ENCODE measurements at regions not wholly inside any gene's neighbourhood (a gene's known extent, or its start where the extent isn't known, plus 50 kb on each side); places are given as distances from the start of the nearest gene placed in this dataset.
"Not testable (repeated sequence)": the region's sequence is repeated elsewhere in the genome, so short reads cannot be mapped to it uniquely, and the experiment has no call there.

DNA sequence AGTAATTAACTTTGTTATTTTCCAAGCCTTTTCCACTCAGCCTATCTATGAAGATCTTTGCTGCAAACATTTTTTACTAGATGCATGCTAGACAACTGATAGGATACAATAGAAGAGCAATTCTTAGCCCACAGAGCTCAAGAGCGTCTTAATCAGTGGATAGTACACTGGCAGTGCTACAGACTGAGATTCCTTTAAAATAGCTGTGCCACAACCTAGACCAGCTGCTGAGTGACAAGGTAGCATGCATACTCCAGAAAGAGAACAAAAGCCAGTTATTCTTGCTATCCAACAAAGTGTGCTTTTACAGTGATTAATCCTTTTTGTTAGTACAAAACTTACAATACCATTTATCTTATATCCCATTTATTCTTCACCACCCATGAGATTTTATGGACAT is 507.9 kb upstream of the SYT4 start:
- Histone ChIP-seq H3K27ac (no peak overlapping the region), H3K27me3 (ENCODE audit: insufficient read depth, low read depth) (no peaks in the 10 kb centered on the region), H4K20me1 (ENCODE audit: insufficient read depth) (no peaks in the 10 kb centered on the region), H3K4me2 (no peak overlapping the region), H2AFZ (ENCODE audit: low read depth) (no peak overlapping the region), H3K4me1 (ENCODE audit: low read depth, poor library complexity, severe bottlenecking) (no peaks in the 10 kb centered on the region), H3K36me3 (ENCODE audit: insufficient read depth) (no peaks in the 10 kb centered on the region), H3K4me3 (IDR thresholded peaks at IDR 0.05; ENCODE audit: insufficient read depth, low read depth, low read length) (no peak overlapping the region), H3K79me2 (ENCODE audit: insufficient read depth, low read depth) (no peaks in the 10 kb centered on the region), H3K9ac (no peak overlapping the region)
- TF ChIP-seq CTCF (conservative IDR thresholded peaks at IDR 0.05; ENCODE audit: low read depth, low read length), result no peak

DNA sequence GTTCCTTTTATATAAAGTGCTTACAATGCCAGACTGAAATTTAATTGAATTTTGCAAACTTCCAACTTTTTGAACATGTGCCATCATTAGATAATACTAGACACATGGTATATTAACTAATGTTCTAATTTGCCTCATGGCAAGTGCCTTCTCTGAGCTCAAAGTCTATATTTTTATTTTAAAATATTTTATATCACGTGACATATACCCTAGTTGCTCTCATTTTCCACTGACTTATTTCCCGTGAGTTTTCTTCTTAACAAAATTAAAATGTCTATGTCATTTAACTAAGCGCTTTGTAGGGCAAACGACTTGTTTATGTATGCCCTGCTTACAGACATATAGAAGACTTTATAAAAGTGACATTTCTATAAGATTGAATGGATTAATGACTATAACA is 509.6 kb upstream of the SYT4 start:
- H4K20me1 ChIP-seq (ENCODE audit: insufficient read depth), result no peaks in the 10 kb centered on the region
- H3K4me1 ChIP-seq (ENCODE audit: low read depth, poor library complexity, severe bottlenecking), result no peaks in the 10 kb centered on the region
- no peak overlapping the region; the same call in 1 of the 2 replicates for H3K27ac ChIP-seq
- H3K9ac ChIP-seq, result no peak overlapping the region
- no peak overlapping the region for H3K4me2 ChIP-seq
- H3K36me3 ChIP-seq (ENCODE audit: insufficient read depth), result no peaks in the 10 kb centered on the region
- no peaks in the 10 kb centered on the region for H3K79me2 ChIP-seq (ENCODE audit: insufficient read depth, low read depth)
- H3K27me3 ChIP-seq (ENCODE audit: insufficient read depth, low read depth), result no peaks in the 10 kb centered on the region
- TF ChIP-seq CTCF (conservative IDR thresholded peaks at IDR 0.05; ENCODE audit: low read depth, low read length), result no peak
- no peak overlapping the region for H3K4me3 ChIP-seq (IDR thresholded peaks at IDR 0.05; ENCODE audit: insufficient read depth, low read depth, low read length)
- H2AFZ ChIP-seq (ENCODE audit: low read depth), result no peak overlapping the region

GRCh38 chr18:43787721-43788120 is 510.4 kb upstream of the SYT4 start:
- not testable (repeated sequence) for H3K27me3 ChIP-seq (ENCODE audit: insufficient read depth, low read depth); H3K27ac ChIP-seq; H3K9ac ChIP-seq; H3K36me3 ChIP-seq (ENCODE audit: insufficient read depth); H3K79me2 ChIP-seq (ENCODE audit: insufficient read depth, low read depth); H2AFZ ChIP-seq (ENCODE audit: low read depth); H3K4me1 ChIP-seq (ENCODE audit: low read depth, poor library complexity, severe bottlenecking); H4K20me1 ChIP-seq (ENCODE audit: insufficient read depth); H3K4me3 ChIP-seq (IDR thresholded peaks at IDR 0.05; ENCODE audit: insufficient read depth, low read depth, low read length); H3K4me2 ChIP-seq

DNA sequence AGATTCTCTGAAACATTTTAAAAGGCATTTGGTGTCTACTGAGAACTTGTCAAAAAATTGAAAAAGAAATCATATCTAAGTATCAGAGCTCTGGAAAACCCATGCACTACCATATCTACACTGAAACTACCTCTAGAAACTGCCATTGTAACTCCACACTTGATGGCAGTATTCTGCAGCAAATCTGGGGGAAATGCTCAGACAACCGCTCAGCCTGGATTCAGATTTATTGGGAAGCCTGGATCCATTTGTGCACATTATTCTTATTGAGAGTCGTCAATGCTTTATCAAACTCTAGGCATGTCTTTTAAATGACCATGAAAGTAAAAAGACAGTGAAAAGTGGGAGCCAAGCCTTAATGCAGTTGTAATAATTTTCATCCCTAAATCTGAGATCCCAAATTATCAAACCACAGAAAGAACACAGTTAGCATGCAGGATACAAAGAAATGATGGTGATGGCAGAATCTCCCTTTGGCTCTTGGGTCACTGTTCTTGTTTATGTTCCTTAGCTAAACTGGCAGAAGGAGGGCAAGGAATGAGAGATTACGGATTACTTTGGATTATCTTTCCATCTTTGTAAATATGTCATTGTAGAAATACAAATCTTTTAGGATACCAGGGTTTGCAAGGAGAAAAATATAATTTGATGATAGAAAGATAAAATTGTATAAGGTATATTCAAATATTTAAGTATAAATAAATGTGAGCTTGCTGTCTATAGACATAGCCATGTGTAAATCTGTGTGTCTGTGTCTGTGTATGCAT is 512.1 kb upstream of the SYT4 start:
- no peak overlapping the region for H2AFZ ChIP-seq (ENCODE audit: low read depth)
- no peak for TF ChIP-seq CTCF (conservative IDR thresholded peaks at IDR 0.05; ENCODE audit: low read depth, low read length)
- no peak overlapping the region for H3K27ac ChIP-seq

DNA sequence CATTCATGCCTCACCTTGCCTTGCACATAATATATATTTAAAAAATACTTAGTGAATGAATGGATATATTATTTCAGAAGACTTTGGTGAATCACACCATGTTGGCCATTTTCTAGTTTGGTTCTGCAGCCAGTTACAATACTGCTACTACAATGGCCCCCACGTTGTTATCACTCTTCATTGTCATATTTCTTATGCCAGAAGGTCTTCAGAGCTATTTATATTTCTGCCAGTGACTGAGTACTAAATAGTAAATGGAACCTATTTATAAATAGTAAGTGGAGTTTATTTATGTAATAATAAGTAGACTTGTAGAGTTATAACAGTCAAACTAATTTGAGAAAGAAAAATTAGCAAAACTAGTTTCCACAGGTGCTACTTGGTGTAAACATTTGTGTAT is 516.6 kb upstream of the SYT4 start:
- Histone ChIP-seq H3K79me2 (ENCODE audit: insufficient read depth, low read depth) (no peaks in the 10 kb centered on the region), H3K4me3 (IDR thresholded peaks at IDR 0.05; ENCODE audit: insufficient read depth, low read depth, low read length) (no peak overlapping the region), H3K36me3 (ENCODE audit: insufficient read depth) (no peaks in the 10 kb centered on the region), H3K27ac (no peak overlapping the region), H3K4me2 (no peak overlapping the region), H4K20me1 (ENCODE audit: insufficient read depth) (no peaks in the 10 kb centered on the region), H3K4me1 (ENCODE audit: low read depth, poor library complexity, severe bottlenecking) (no peaks in the 10 kb centered on the region), H3K27me3 (ENCODE audit: insufficient read depth, low read depth) (no peaks in the 10 kb centered on the region), H2AFZ (ENCODE audit: low read depth) (no peak overlapping the region), H3K9ac (no peak overlapping the region)
- no peak for TF ChIP-seq CTCF (conservative IDR thresholded peaks at IDR 0.05; ENCODE audit: low read depth, low read length)

More for the DNA sequence above, 512.1 kb upstream of the SYT4 start:
- H3K4me2 ChIP-seq, result no peak overlapping the region
- no peaks in the 10 kb centered on the region for H3K4me1 ChIP-seq (ENCODE audit: low read depth, poor library complexity, severe bottlenecking)
- H3K4me3 ChIP-seq (IDR thresholded peaks at IDR 0.05; ENCODE audit: insufficient read depth, low read depth, low read length), result no peak overlapping the region
- no peaks in the 10 kb centered on the region for H3K36me3 ChIP-seq (ENCODE audit: insufficient read depth)
- no peak overlapping the region for H3K9ac ChIP-seq
- H3K27me3 ChIP-seq (ENCODE audit: insufficient read depth, low read depth), result no peaks in the 10 kb centered on the region
- no peaks in the 10 kb centered on the region for H3K79me2 ChIP-seq (ENCODE audit: insufficient read depth, low read depth)
- no peaks in the 10 kb centered on the region for H4K20me1 ChIP-seq (ENCODE audit: insufficient read depth)

All from KMS-11 (cell line).